Dermis blood vessel endothelial cell (primary cell): ENCODE measurements at regions not wholly inside any gene's neighbourhood (a gene's known extent, or its start where the extent isn't known, plus 50 kb on each side); places are given as distances from the start of the nearest gene placed in this dataset.

Experiments used
- DNase-seq: peaks from one replicate; pipeline ENCODE4 v3.0.0; 2010

GRCh38 chr10:78549140-78549935 lies 515.7 kb downstream of the RPS24 start:
- DNase-seq = no peak

GRCh38 chr10:78550090-78550489 lies 516.4 kb downstream of the RPS24 start:
- DNase-seq = no peak

GRCh38 chr10:78550716-78551115 lies 517.1 kb downstream of the RPS24 start:
- DNase-seq = no peak

GRCh38 chr10:78551184-78552005 lies 517.4 kb upstream of the ZMIZ1 start:
- DNase-seq = no peak

GRCh38 chr10:78552261-78552811 lies 516.4 kb upstream of the ZMIZ1 start:
- no peak for DNase-seq

- DNase-seq = no peak
Measured at GRCh38 chr10:78553792-78554191, 515.0 kb upstream of the ZMIZ1 start.

- no peak for DNase-seq
Measured at GRCh38 chr10:78555128-78555527, 513.6 kb upstream of the ZMIZ1 start.

- DNase-seq = no peak
Measured at GRCh38 chr10:78556705-78557432, 511.9 kb upstream of the ZMIZ1 start.

GRCh38 chr10:78557433-78557925 lies 511.3 kb upstream of the ZMIZ1 start:
- no peak for DNase-seq

GRCh38 chr10:78559661-78560340 lies 509.0 kb upstream of the ZMIZ1 start:
- no peak for DNase-seq

- DNase-seq = no peak
Measured at GRCh38 chr10:78560341-78560688, 508.5 kb upstream of the ZMIZ1 start.

- no peak for DNase-seq
Measured at GRCh38 chr10:78563314-78563713, 505.5 kb upstream of the ZMIZ1 start.

GRCh38 chr10:78565841-78566240 lies 502.9 kb upstream of the ZMIZ1 start:
- DNase-seq = no peak

- DNase-seq = no peak
Measured at GRCh38 chr10:78566284-78567111, 502.3 kb upstream of the ZMIZ1 start.

- no peak for DNase-seq
Measured at GRCh38 chr10:78567680-78568455, 500.9 kb upstream of the ZMIZ1 start.

- DNase-seq = no peak
Measured at GRCh38 chr10:78568620-78569019, 500.1 kb upstream of the ZMIZ1 start.

- DNase-seq = no peak
Measured at GRCh38 chr10:78570633-78571235, 498.0 kb upstream of the ZMIZ1 start.

GRCh38 chr10:78571286-78571685 lies 497.5 kb upstream of the ZMIZ1 start:
- no peak for DNase-seq

- DNase-seq = no peak
Measured at GRCh38 chr10:78571891-78572290, 496.9 kb upstream of the ZMIZ1 start.

GRCh38 chr10:78572565-78572964 lies 496.2 kb upstream of the ZMIZ1 start:
- no peak for DNase-seq
